Nucleus accumbens (tissue), 56 donors: ENCODE measurements at regions not wholly inside any gene's neighbourhood (a gene's known extent, or its start where the extent isn't known, plus 50 kb on each side); places are given as distances from the start of the nearest gene placed in this dataset.
"Not testable (repeated sequence)": the region's sequence is repeated elsewhere in the genome, so short reads cannot be mapped to it uniquely, and the experiment has no call there.

Source experiments
- DNase-seq, 56 donors: peaks; one replicate each; lab custom pipeline; 2025; lab: John Stamatoyannopoulos, UW

DNA sequence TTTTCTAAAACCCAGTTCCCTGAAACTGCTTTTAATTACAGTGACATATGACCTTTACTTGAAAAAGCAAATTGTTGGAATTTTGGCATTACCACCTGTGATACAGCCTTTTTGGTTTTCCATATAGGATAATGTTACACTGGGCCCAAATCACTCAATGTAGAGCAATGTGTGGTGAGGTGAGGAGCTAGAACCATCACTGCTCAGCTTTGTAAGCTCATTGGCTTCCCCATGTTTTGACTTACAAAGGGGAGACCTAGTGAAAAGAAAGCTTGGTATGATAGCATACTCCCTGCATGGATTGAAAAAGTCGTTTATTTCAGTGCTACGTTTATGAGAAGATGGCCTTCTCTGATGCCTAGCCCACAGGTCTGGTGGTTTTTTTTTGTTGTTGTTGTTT, 470.4 kb upstream of the EPHA7 start:
- DNase-seq: no peak

DNA sequence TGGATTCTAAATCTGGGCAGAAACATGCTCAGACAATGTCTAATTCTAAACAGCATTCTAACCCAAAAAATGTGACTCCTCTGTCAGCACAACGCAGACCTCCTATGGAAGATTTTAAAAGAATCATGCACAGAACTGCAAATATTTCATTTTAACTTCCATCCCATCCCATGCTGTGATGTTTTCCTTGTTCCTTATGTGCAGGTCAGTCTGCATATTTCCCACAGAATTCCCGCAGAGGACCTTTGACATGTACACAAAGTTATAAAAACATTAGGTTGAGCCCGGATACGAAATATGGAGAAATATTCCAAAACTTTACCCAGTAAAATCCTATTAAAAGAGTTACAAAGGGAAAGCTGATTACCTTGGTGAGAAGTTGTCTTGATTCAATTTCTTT, 467.1 kb upstream of the EPHA7 start:
- no peak for DNase-seq

DNA sequence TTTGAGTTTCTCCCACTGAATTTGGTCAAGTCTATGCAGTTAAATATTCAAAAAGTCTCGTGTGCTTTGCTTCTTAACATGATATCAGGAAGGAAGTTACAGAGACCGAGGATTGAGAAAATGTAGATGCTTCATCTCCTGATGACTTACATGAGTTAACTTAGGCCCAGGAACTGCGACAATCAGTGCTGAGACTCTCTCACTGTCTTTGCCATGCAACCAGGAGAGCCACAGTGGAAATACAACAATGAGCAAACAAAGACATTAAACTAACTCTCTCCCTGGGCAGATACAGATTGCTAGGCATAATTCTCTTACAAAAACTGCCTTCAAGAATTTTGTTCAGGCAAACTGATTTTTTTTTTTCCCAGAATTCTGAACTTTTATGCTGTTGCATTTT, 440.6 kb upstream of the EPHA7 start:
- DNase-seq: no peak

DNA sequence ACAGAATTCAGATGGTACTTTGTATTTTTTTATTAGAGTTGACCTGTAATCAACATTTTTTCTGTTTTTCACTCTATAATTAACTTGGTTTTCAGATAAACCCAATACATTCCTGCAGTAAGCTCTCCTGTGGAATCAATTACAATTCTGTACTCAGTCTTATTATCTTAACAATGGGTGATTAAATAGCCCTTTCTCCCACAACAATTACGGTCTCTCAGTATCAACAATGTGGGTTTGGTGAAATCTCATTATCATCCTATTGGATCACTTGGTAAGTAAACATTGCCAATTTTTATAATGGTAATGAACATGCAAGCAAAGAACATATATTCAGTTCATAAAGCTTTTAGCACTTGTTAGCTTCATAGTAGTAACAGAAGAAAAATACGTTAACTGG, 438.9 kb upstream of the EPHA7 start:
- DNase-seq: no peak

DNA sequence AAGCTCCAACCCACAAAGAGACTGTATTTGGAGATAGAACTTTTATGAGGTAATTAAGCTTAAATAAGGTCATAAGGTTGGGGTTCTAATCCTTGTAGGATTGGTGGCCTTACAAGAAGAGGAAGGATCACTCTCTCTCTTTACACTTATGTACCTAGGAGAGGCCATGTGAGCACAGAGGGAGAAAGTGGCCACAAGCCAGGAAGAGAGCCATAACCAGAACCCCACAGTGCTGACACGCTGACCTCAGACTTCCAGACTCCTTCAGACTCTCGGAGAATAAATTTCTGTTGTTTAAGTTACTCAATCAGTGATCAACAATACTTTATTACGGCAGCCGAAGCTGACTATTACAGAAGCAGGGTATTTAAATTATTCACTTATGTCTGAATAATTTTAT, 430.5 kb upstream of the EPHA7 start:
- DNase-seq: no peak

DNA sequence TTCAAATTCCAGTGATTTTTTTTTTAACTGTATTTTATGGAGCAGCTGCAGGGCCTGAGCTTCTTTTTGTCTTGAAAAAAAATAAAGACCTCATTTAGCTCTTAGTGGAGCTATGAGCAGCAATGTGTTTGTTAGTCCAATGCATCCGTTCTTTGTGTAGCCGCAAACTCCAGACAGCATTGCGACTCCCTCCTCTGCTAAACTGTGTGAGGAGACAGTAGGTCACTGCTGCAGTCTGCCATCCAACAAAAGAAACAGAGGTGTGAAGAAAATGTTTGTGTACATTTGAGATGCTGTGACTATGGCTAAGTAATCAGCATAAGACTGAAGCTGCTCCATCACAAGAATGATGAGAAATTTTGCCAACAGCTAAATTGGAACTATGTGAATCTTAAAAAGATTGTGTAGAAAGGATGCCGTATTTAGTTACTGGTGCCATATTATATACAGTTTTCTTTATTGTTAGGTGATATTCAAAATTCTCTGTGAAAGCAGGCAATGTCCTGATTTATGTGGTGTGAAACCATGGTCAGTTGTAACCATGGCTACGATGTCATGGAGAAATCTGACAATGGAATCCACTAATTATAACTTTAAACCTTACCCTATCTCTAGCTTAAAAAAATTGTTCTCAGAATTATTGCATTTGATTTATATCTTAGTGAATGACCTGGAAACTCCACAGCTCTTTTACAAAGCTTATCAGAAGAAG, 428.8 kb upstream of the EPHA7 start:
- DNase-seq: peak in 1 of 56 donors; percentile 2

DNA sequence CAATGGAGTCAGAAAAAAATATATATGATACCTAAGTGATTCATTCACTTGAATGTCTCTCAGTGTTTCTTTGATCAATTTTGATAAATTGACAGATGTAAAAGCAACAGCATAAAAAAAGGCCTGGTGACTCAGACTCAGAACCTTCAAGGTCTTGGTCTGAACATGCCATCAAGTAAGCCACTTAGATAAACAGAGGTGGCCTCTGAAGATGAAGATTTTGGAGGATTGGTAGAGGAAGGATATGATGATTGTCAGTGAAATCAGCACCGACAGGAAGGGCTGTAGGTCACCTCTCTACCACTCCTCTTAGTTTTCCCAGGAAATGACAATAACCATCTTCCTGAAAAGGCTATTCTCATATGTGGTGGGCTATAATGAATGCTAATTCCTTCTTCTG, 422.8 kb upstream of the EPHA7 start:
- no peak for DNase-seq

DNA sequence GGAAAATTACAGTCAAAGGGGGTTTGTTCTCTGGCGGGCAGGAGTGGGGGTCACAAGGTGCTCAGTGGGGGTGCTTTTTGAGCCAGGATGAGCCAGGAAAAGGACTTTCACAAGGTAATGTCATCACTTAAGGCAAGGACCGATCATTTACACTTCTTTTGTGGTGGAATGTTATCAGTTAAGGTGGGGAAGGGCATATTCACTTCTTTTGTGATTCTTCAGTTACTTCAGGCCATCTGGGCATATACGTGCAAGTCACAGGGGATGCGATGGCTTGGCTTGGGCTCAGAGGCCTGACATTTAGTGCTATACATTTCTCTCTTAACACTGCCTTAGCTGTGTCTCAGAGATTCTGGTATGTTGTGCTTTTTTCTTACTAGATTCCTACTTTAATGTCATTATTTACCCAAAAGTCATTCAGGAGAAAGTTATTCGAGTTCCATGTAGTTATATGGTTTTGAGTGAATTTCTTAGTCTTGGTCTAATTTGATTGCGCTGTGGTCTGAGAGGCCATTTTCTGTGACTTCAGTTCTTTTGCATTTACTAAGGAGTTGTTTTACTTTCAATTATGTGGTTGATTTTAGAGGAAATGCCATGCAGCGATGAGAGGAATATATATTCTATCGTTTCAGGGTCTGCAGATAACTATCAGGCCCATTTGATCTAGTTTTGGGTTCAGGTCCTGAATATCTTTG, 416.2 kb upstream of the EPHA7 start:
- not testable (repeated sequence) for DNase-seq

DNA sequence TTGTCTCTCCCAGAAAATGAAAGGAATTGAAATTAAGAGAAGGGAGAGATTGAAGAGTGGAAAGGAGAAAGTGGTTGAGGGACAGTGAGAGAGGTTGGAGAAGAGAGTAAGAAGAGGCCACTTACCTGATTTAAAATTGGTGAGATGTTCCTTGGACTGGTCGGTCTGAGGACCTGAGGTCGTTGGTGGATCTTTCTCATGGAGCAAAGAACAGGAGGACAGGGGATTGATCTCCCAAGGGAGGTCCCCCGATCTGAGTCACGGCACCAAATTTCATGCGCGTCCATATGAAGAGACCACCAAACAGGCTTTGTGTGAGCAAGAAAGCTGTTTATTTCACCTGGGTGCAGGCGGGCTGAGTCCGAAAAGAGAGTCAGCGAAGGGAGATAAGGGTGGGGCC, 415.7 kb upstream of the EPHA7 start:
- DNase-seq: not testable (repeated sequence)

DNA sequence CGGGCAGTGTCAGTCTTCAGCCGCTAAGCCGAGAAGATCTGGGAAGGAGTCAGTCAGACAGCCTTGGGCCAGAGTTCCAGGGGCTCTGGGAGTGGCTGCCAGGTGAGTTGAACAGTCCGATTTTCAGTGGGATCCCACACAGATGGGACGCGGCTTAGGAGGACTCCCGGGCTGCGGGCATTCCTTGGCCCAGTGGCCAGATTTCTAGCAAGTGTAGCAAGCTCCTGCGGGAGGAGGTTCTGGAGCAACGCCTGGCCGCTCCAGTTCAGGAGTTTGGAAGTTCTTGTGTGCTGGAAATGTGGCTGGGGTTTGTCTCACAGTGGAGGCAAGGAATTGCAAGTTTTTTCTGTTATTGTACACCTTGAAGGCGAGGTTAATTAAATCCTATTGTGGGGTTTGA, 414.0 kb upstream of the EPHA7 start:
- DNase-seq: not testable (repeated sequence)

DNA sequence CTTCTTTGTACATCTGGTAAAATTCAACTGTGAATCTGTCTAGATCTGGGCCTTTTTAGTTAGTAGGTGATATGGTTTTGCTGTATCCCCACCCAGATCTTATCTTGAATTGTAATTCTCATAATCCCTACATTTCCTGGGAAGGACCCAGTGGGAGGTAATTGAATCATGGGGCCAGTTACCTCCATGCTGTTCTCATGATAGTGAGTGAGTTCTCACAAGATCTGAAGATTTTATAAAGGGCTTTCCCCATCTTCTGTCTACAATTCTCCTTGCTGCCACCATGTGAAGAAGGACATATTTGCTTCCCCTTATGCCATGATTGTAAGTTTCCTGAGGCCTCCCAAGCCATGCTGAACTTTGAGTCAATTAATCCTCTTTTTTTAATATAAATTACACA, 410.4 kb upstream of the EPHA7 start:
- not testable (repeated sequence) for DNase-seq

DNA sequence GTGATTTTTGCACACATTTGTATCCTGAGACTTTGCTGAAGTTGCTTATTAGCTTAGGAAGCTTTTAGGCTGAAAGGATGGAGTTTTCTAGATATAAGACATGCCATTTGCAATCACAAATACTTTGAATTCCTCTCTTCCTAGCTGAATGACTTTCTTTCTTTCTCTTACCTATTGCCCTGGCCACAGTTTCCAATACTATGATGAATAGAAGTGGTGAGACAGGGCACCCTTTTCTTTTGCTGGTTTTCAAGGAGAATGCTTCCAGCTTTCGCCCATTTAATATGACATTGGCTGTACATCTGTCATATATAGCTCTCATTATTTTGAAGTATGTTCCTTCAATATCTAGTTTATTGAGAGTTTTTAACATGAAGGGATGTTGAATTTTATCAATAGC, 409.6 kb upstream of the EPHA7 start:
- DNase-seq: no peak

DNA sequence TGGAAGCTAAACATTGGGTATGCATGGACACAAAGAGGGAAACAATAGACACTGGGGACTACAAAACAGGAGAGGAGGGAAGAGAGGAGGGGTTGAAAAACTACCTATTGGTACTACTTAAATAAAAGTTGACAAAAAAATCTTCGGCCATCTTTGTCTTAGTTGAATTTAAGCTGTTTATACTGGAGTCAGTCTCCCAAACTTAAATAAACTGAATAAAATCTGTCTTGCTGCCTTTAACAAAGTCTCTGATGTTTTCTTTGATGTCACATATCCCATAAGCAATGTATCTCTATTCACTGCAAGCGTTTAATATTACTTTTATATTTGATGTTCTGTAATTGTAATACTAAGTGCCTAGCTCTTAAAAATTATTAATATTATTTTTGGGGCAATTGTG, 409.2 kb upstream of the EPHA7 start:
- DNase-seq: no peak

DNA sequence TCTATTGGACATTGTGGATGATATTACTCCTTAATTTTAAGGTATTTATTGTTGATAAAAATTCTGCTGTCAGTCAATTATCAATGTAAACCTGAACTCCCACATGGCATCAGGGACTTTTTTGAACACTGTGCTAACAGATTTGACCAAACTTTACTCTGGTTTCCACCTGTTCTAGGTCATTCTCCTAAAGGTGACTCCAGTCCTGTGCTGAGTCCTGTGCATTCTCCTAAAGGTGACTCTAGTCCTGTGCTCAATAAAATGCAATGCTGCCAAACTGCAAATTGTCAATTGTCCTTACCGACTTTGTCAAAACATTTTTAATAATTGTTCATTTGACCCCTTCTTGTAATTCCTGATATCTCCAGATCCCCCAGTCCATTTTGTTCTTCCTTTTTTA, 408.4 kb upstream of the EPHA7 start:
- DNase-seq: no peak

DNA sequence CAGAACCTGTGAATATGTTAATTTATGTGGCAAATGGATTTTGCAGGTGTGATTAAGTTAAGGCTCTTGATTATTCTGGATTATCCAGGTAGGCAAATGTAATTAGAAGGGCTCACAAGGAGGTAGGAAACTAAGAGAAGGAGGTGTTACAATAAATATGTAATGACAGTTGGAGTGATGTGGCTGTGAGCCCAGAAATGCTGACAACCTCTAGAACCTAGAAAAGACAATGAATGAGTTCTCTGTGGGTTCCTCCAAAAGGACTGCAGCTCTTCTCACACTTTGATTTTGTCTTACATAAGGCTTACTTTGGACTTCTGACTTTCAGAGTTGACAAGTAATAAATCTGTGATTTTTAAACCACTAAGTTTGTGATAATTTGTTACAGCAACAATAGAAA, 406.6 kb upstream of the EPHA7 start:
- no peak for DNase-seq

DNA sequence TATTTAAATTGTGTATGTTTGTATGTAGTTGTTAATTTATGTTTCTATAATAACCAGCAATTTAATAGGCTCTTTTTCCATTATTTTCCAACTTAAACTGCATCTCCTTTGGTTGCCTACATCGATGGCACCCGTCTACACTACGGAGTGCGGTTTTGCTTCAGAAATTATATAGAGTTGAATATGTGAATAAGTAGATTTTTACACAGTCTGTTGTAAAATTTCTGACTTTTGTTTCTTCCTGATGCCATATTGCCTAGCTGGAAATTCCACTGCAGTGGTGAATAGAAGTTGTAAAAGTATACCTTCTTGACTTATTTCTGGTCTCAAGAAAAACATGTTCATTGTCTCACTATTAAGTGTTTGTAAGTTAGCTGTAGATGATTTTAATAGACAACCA, 404.1 kb upstream of the EPHA7 start:
- no peak for DNase-seq

DNA sequence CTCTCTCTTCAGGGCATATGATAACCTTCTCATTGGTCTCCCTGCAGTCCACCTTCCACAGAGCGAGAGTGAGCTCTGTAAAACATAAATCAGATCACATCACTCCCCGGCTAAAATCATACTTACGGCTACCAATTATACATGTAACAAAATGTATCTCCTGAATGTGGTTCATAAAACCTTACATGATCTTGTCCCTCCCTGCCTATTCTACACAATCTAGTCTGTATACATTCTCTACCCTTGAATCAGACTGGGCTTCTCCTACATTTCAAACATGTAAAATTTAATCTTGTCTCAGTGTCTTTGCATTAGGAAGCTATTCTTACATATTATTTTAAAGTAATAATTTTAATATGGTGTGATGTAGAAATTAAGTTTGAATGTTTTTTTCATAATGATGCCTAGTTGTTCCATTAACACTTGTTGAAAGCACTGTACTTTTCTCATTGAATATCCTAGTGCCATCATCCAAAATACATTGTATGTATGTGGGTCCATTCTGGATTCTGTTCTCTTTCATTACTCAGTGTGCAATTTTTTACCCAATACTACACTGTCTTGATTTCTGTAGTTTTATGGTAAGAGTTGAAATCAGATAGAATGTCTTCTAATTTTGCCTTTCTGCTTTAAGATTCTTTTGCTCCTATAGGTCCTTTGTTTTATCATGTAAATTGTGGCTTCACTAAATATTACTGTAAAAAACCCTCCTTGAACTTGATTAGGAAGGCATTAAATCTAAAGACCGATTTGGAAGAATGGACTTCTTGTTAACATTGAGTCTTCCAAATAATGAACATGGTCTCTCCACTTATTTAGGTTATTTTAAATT, 403.3 kb upstream of the EPHA7 start:
- no peak for DNase-seq

DNA sequence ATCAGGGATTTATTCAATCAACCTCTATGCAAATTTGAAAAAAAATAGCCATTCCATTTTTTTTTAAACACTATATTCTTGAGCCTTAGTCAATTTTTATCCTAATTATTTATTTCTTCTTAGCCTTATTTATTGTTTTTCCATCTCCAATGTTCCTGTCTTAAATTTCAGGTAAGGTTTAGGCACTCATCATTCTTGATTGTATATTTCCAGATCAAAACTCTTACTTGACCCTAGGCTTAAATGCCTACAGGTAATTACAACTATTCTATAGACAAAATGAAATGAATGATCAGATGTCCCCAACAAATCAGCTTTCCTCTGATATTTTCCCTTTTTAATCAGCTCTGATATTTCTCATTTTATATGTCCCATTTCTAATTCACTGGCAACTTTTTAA, 402.6 kb upstream of the EPHA7 start:
- DNase-seq: no peak

DNA sequence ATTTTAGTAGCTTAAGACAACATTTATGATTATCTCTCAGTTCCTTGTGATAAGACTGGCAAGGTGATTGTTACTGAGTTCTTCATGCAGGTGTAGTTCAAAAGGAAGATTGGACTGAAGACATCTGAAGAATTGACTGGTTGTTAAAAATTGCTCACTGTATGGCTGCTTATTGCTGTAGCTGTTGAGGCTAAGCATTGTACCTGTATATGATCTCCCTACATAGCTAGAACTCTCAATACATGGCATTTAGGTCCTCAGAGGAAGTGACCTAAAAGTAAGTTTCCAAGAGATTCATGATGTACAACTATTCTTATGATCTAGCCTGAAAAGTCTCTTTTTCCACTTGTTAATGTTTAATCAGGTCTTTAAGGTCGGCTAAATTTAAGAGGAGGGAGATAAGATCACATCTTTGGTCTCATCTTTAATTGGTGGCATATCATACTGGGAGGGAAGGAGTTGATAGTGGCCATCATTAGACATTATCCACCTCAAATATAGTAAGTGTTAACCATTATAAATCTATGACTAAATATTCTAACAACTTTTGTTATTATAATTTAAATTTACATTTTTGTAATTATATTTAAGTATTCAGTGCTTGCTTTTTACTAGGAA, 401.2 kb upstream of the EPHA7 start:
- DNase-seq: no peak

DNA sequence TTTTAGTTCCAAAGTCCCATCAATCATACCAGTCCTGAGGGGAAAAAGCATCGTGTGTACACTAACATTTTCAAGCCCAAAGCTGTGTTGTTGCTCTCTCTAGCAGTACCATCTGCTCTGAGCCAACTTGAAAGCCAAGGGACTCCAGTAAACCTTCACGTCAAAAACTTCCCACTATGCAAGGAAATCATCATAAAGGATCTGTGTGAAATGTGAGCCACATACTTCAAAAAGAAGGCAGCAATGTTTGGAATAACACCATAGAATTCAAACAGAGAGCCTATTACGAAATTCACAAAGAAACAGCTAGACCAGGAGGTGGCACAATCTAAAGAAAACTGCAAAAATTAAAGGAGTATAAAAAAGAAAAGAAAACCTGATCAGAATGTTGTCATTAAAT, 399.8 kb upstream of the EPHA7 start:
- DNase-seq: no peak

DNA sequence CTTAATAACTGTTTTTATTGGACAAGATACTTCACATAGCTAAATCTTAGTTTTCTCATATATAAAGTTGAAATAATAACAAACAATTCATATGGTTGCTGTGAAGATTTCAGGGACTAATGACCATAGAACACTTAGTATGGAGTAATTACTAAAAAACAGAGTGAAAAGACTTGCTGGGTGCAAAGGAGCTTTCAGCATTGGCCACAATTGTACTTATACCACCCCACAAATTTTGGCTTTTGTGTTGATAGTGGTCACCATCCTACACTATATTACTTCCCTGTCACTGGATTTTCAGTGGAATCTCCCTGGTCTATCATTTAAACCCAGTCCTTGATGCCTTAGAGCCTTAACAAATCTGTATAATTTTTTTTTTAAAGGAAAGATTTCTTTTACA, 398.6 kb upstream of the EPHA7 start:
- no peak for DNase-seq
